CD4-positive, CD25-positive, alpha-beta regulatory T cell (primary cell): ENCODE measurements at regions not wholly inside any gene's neighbourhood (a gene's known extent, or its start where the extent isn't known, plus 50 kb on each side); places are given as distances from the start of the nearest gene placed in this dataset.
"Not testable (repeated sequence)": the region's sequence is repeated elsewhere in the genome, so short reads cannot be mapped to it uniquely, and the experiment has no call there.

Experiments
- ATAC-seq, 2 donors: fragments of 150-1000 bp; cut with Tn5 transposase; one replicate each; pipeline ENCODE4 v1.10.0; 2021; ENCODE audit warnings: low read depth in 2 of 2, moderate number of reproducible peaks in 2 of 2, moderate library complexity in 1 of 2
- DNase-seq, 3 donors: peaks; one replicate each; pipeline versions ENCODE4 v3.0.0 to v3.0.0-alpha.2; 2012 to 2022; ENCODE audit warnings: mixed read lengths in 1 of 3
- H3K27ac ChIP-seq: one replicate; pipeline ENCODE4 v1.7.0; 2013; ENCODE audit warnings: mild to moderate bottlenecking, low read length; ENCODE audit not compliant: insufficient read depth, poor library complexity, severe bottlenecking
- H3K27me3 ChIP-seq: one replicate; pipeline ENCODE4 v1.7.0; 2013; ENCODE audit warnings: low read length; ENCODE audit not compliant: control insufficient read depth, insufficient read depth
- H3K36me3 ChIP-seq: one replicate; pipeline ENCODE4 v1.7.0; 2013; ENCODE audit warnings: mild to moderate bottlenecking, low read length, moderate library complexity; ENCODE audit not compliant: control insufficient read depth, insufficient read depth
- H3K4me1 ChIP-seq: 2 replicates; pipeline ENCODE4 v1.7.0; 2013; ENCODE audit warnings: mild to moderate bottlenecking, low read length; ENCODE audit not compliant: insufficient read depth, control insufficient read depth, poor library complexity, severe bottlenecking
- H3K4me3 ChIP-seq: one replicate; pipeline ENCODE4 v1.7.0; 2013; ENCODE audit warnings: low read depth, mild to moderate bottlenecking, low read length, moderate library complexity
- H3K9me3 ChIP-seq, 2 experiments: 1 replicate in 1 of 2; 2 replicates in 1 of 2; pipeline ENCODE4 v1.7.0; 2013; ENCODE audit warnings: low read length in 2 of 2, mild to moderate bottlenecking in 1 of 2, moderate library complexity in 1 of 2; ENCODE audit not compliant: control insufficient read depth in 2 of 2
- H3K27ac Mint-ChIP-seq, 3 donors: one replicate each; pipeline ENCODE4 v1.8.0; 2020 to 2022; ENCODE audit warnings: mild to moderate bottlenecking in 3 of 3, mixed read lengths in 3 of 3, moderate library complexity in 2 of 3
- H3K27me3 Mint-ChIP-seq: one replicate; pipeline ENCODE4 v1.8.0; 2022; ENCODE audit warnings: mild to moderate bottlenecking, mixed read lengths
- H3K36me3 Mint-ChIP-seq: one replicate; pipeline ENCODE4 v1.8.0; 2020; ENCODE audit warnings: mixed read lengths
- H3K4me1 Mint-ChIP-seq, 4 donors: one replicate each; pipeline ENCODE4 v1.8.0; 2020 to 2022; ENCODE audit warnings: mixed read lengths in 4 of 4, mild to moderate bottlenecking in 1 of 4
- H3K4me3 Mint-ChIP-seq, 4 donors: one replicate each; pipeline ENCODE4 v1.8.0; 2020 to 2022; ENCODE audit warnings: mild to moderate bottlenecking in 4 of 4, mixed read lengths in 4 of 4, moderate library complexity in 3 of 4
- H3K9me3 Mint-ChIP-seq, 7 donors: one replicate each; pipeline ENCODE4 v1.8.0; 2020 to 2022; ENCODE audit warnings: mixed read lengths in 7 of 7, mild to moderate bottlenecking in 3 of 7, moderate library complexity in 2 of 7

DNA sequence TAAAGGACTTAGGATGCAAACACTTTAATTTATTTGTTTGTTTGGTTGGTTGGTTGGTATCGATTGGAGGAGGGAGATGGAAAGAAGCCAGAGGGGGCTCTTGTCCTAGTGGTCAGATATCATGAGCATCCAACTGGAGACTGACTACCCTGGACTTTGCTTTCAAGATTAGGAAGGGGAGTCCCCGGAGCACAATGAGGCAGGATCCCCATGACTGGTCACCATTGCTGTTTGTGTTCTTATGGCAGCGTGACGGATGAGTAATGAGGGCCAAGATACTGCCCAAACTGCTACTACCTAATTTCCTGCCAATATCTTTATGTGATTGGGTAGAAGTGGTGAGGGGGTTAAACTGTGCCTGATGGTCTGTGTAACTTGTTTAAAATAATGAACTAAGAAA is 354.6 kb upstream of the ROPN1 start:
- no peak for DNase-seq
- Histone ChIP-seq H3K36me3 (no peaks in the 10 kb centered on the region), H3K9me3 (no peaks in the 10 kb centered on the region), H3K27ac (no peak overlapping the region), H3K4me1 (no peaks in the 10 kb centered on the region), H3K27me3 (no peaks in the 10 kb centered on the region), H3K4me3 (no peak overlapping the region)
- peaks cover 0 to 2% (median 0%) of the 10 kb centered on the region in 7 donors for H3K9me3 Mint-ChIP-seq
- no peak overlapping the region for H3K4me3 Mint-ChIP-seq
- ATAC-seq, result no peak
- H3K4me1 Mint-ChIP-seq, result no peaks in the 10 kb centered on the region
- no peak overlapping the region for H3K27ac Mint-ChIP-seq
- no peaks in the 10 kb centered on the region for H3K36me3 Mint-ChIP-seq
- H3K27me3 Mint-ChIP-seq, result no peaks in the 10 kb centered on the region

DNA sequence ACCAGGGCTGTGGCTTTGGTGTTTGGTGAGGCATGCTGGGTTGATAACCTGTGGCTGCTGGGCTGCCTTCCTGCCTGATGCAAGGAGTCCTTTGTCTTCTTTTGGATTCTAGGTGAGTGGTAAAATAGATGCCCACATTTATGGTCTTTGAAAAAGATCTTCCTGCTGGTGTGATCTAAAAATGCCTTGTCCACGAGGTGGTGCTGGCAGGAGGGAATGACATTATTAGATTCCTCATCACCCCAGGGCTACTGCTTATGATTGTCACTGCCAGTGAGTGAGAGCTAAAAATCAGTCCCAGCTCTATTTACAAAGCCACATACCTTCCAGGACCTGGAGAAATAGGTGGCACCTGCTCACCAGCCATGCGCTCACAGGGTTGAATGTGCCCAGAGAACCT is 355.5 kb upstream of the ROPN1 start:
- Mint-ChIP-seq H3K4me1 (no peaks in the 10 kb centered on the region), H3K9me3 (peaks cover 0 to 2% (median 0%) of the 10 kb centered on the region in 7 donors), H3K27ac (no peak overlapping the region), H3K36me3 (no peaks in the 10 kb centered on the region), H3K27me3 (peaks cover 2% of the 10 kb centered on the region), H3K4me3 (no peak overlapping the region)
- no peak overlapping the region for H3K4me3 ChIP-seq
- H3K27me3 ChIP-seq, result no peaks in the 10 kb centered on the region
- no peaks in the 10 kb centered on the region for H3K36me3 ChIP-seq
- ATAC-seq (no peak), DNase-seq (no peak)
- H3K4me1 ChIP-seq, result no peaks in the 10 kb centered on the region
- no peak overlapping the region for H3K27ac ChIP-seq
- no peaks in the 10 kb centered on the region for H3K9me3 ChIP-seq

DNA sequence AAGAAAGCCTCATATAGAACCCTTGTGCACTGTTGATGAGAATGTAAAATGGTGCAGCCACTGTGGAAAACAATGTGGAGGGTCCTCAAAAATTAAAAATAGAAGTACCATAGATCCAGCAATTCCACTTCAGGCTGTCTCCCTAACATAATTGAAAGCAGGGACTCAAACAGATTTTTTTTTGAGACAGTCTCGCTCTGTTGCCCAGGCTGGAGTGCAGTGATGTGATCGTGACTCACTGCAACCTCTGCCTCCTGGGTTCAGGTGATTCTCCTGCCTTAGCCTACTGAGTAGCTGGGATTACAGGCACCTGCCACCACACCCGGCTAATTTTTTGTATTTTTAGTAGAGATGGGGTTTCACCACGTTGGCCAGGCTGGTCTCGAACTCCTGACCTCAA is 356.6 kb upstream of the ROPN1 start:
- H3K4me3 ChIP-seq, H3K27me3 ChIP-seq, H3K9me3 Mint-ChIP-seq, H3K4me1 Mint-ChIP-seq, H3K27ac ChIP-seq, H3K36me3 Mint-ChIP-seq, H3K36me3 ChIP-seq, H3K27me3 Mint-ChIP-seq, H3K4me1 ChIP-seq, H3K27ac Mint-ChIP-seq, ATAC-seq, H3K4me3 Mint-ChIP-seq, DNase-seq, H3K9me3 ChIP-seq: not testable (repeated sequence)

DNA sequence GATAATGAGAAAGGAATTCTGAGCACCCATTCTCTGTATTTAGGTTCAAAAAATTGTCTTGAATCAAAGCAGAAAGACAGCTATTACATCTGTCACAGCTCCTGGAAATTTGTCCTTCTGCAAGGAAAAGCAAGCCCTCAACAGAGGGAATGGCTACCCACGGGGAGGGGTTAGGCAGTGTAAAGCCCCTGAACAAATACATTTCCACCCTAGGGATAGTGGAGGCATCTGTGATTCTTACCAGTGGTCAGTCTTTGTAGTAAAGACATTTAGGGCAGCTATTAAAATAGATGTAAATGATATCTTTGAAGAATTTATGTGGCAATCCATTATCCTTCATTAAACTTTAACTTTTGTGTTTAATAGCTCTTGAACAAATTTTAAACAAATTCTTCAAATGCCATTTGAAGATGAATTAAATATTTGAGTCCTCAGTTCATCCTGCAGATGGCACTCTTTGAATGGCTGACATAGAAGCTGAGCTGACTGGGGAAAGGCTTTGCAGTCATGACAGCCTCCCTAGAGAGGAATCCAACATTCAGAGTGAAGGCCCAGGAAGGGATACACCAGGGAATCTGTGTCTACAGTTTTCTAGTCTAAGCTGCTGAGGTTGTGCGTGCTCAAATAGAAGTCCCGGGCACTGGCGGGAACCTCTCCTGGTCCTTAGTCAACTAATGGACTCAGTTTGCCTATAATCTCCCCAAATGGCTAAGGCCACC is 359.7 kb upstream of the ROPN1 start:
- H3K36me3 ChIP-seq, result no peaks in the 10 kb centered on the region
- no peak overlapping the region for H3K4me3 ChIP-seq
- no peaks in the 10 kb centered on the region for H3K36me3 Mint-ChIP-seq
- H3K27me3 ChIP-seq, result no peaks in the 10 kb centered on the region
- no peak overlapping the region for H3K27ac Mint-ChIP-seq
- H3K9me3 Mint-ChIP-seq, result peaks cover 0 to 5% (median 0%) of the 10 kb centered on the region in 7 donors
- H3K27ac ChIP-seq, result no peak overlapping the region
- no peaks in the 10 kb centered on the region for H3K9me3 ChIP-seq
- peak in 1 of 3 donors; percentile 16 for DNase-seq
- no peaks in the 10 kb centered on the region for H3K4me1 ChIP-seq
- no peak overlapping the region for H3K4me3 Mint-ChIP-seq
- no peak for ATAC-seq
- H3K4me1 Mint-ChIP-seq, result no peaks in the 10 kb centered on the region
- H3K27me3 Mint-ChIP-seq, result peaks cover 4% of the 10 kb centered on the region

DNA sequence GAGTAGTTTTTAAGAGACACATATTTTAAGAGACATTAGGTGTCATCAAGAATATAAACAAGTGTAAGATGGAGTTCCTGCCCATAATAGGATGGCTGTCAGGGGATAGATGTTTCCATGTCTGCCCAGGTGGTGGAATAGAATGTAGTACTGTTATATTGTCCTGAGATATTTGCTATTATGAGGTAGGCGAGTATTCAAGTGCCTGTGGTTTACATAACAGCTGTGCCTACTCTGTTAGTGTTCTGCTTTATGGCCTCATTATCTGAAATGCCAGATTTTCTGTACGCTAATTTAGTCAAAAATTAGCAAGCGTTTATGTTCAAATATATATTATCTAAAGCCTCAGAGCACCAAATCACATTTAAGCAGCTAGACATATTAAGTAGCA is 360.2 kb upstream of the ROPN1 start:
- Histone ChIP-seq H3K27me3 (no peaks in the 10 kb centered on the region), H3K4me1 (no peaks in the 10 kb centered on the region), H3K4me3 (no peak overlapping the region), H3K27ac (no peak overlapping the region), H3K36me3 (no peaks in the 10 kb centered on the region), H3K9me3 (no peaks in the 10 kb centered on the region)
- Mint-ChIP-seq H3K27me3 (peaks cover 8% of the 10 kb centered on the region), H3K36me3 (no peaks in the 10 kb centered on the region), H3K27ac (no peak overlapping the region), H3K9me3 (peaks cover 0 to 5% (median 0%) of the 10 kb centered on the region in 7 donors), H3K4me1 (no peaks in the 10 kb centered on the region), H3K4me3 (no peak overlapping the region)
- DNase-seq (no peak), ATAC-seq (no peak)

DNA sequence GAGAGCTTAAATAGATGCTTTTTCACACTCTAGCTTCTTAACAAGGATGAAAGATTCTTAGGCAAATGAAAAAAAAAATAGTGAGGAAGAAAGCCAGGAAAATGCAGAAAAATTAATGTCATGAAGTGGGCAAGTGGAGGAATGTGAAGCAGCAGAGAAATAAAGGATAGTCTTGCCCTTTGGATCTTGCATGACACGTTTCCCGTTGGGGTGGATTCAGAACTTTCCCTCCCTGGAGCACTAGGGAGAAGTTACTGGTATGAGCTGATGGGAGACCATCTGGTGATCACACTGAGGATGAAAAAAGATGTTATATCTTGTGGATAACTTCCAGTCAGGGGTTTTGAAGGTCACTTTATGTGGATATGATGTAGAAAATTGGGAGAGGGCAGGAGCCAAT is 361.8 kb upstream of the ROPN1 start:
- H3K27me3 ChIP-seq, result no peaks in the 10 kb centered on the region
- Mint-ChIP-seq H3K27ac (no peak overlapping the region), H3K9me3 (peaks cover 0 to 5% (median 2%) of the 10 kb centered on the region in 7 donors), H3K36me3 (no peaks in the 10 kb centered on the region), H3K27me3 (peaks cover 8% of the 10 kb centered on the region), H3K4me1 (no peaks in the 10 kb centered on the region), H3K4me3 (no peak overlapping the region)
- DNase-seq (no peak), ATAC-seq (no peak)
- no peaks in the 10 kb centered on the region for H3K9me3 ChIP-seq
- no peaks in the 10 kb centered on the region for H3K36me3 ChIP-seq
- H3K4me1 ChIP-seq, result no peaks in the 10 kb centered on the region
- no peak overlapping the region for H3K27ac ChIP-seq
- H3K4me3 ChIP-seq, result no peak overlapping the region

DNA sequence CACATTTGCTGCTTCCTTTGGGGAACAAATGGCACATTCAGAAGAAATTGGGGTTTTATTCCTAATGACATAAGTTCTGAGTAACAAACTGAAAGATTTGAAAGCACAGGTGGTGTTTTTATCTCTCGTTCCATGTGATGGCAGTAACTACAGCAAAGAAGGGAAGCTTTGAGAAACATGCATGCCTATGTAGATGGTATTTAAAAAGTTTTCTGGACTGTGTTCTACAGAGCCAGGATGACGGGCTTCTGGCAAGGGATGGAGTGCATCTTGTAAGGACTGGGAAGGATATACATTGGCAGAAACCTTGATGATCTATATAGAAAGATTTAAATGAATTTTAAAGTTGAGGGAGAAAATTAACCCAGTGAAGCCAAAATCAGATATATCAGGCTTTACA is 362.2 kb upstream of the ROPN1 start:
- DNase-seq, result no peak
- H3K9me3 Mint-ChIP-seq, result peaks cover 0 to 6% (median 2%) of the 10 kb centered on the region in 7 donors

DNA sequence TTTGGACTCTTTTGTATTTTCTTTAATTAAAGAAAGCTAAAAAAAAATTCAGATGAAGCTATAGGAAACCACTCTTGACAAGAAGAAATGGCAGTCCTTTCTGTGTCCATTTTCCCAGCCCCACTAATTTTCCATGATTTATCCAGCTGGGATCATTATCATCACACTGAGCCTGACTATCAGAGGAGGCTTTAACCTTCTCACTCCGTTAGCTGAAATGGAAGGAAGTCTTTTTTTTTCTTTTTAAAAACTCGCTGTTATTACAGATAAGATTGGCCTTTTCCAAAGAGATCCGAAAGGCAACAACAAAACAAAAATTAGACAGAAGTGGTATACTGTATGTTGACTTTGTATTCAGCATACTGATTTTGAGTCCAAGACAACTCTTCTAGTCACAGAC is 366.2 kb upstream of the ROPN1 start:
- peaks cover 0 to 7% (median 2%) of the 10 kb centered on the region in 7 donors for H3K9me3 Mint-ChIP-seq
- no peak overlapping the region for H3K27ac Mint-ChIP-seq
- H3K36me3 Mint-ChIP-seq, result no peaks in the 10 kb centered on the region
- H3K27me3 Mint-ChIP-seq, result peaks cover 4% of the 10 kb centered on the region
- Histone ChIP-seq H3K27me3 (no peaks in the 10 kb centered on the region), H3K36me3 (no peaks in the 10 kb centered on the region), H3K9me3 (no peaks in the 10 kb centered on the region), H3K4me3 (no peak overlapping the region), H3K4me1 (no peaks in the 10 kb centered on the region), H3K27ac (no peak overlapping the region)
- no peak for DNase-seq
- no peak overlapping the region for H3K4me3 Mint-ChIP-seq
- ATAC-seq, result no peak
- H3K4me1 Mint-ChIP-seq, result no peaks in the 10 kb centered on the region

More for the DNA sequence above, 362.2 kb upstream of the ROPN1 start:
- H3K4me1 ChIP-seq, result no peaks in the 10 kb centered on the region
- H3K9me3 ChIP-seq, result no peaks in the 10 kb centered on the region
- Mint-ChIP-seq H3K27ac (no peak overlapping the region), H3K36me3 (no peaks in the 10 kb centered on the region), H3K27me3 (peaks cover 8% of the 10 kb centered on the region), H3K4me3 (no peak overlapping the region), H3K4me1 (no peaks in the 10 kb centered on the region)
- H3K36me3 ChIP-seq, result no peaks in the 10 kb centered on the region
- no peak overlapping the region for H3K27ac ChIP-seq
- no peak overlapping the region for H3K4me3 ChIP-seq
- no peaks in the 10 kb centered on the region for H3K27me3 ChIP-seq
- ATAC-seq, result no peak
